GM10248 (cell line): ENCODE measurements at regions not wholly inside any gene's neighbourhood (a gene's known extent, or its start where the extent isn't known, plus 50 kb on each side); places are given as distances from the start of the nearest gene placed in this dataset.

Experiments
- CTCF ChIA-PET: fragments of 300-600 bp; sonication (Branson Sonifier 250); formaldehyde crosslinking; extraction: SDS; loops from one replicate; lab custom pipeline; 2021; ENCODE audit warnings: antibody characterized with exemption; lab: Yijun Ruan, JAX
- POLR2A ChIA-PET: fragments of 350-650 bp; sonication (Branson Sonifier 250); formaldehyde crosslinking; extraction: SDS; loops from one replicate; lab custom pipeline; 2020; ENCODE audit warnings: antibody characterized with exemption; lab: Yijun Ruan, JAX
- DNase-seq: peaks from one replicate; pipeline ENCODE4 v3.0.0; 2012; ENCODE audit errors: extremely low spot score
- TF ChIP-seq, protein P1 (sequence below): IDR thresholded peaks from 2 replicates; pipeline ENCODE4 v1.5.1; 2012; ENCODE audit warnings: mild to moderate bottlenecking, low read depth; ENCODE audit errors: extremely low read depth, missing control alignments, control extremely low read depth

DNA sequence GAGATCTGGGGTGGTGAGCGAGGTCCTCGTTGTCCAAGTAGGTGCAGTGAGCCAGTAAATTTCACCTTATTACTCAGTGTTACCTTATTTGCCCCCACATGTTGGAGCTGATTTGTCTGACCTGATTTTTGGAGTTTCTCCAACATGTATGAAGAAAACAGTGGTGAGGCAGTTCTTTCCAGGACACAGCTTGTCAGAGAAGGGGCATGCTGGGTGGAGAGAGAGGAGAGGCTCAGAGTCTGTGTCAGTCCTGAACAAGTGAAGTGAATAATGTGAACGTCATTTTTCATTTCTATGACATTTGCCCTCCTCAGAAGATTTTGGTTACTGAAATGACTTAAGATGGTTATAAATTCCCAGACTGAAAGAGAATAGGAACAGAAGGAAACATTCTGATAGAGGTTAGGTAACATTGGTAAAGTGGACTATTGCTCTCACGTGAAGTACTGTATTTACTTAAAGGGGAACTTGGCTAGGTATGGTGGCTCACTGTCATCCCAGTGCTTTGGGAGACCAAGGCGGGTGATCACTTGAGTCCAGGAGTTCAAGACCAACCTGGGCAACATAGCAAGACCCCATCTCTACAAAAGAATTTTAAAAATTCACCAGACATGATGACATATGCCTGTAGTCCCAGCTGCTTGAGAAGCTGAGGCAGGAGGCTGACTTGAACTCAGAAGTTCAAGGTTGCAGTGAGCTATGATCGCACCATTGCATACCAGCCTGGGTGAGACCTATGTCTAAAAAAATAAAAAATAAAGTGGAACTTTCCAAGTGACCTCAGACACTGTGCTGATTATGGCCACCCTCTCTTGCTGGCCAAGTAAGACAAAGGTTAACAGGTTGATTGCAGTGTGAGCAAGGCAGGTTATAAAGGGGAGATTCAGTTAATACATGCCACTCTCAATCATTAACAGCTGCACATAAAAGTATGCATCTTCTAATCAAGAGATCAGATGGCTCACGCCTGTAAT lies 184.3 kb downstream of the EDN1 start:
- DNase-seq = no peak
- TF ChIP-seq, protein P1, sequence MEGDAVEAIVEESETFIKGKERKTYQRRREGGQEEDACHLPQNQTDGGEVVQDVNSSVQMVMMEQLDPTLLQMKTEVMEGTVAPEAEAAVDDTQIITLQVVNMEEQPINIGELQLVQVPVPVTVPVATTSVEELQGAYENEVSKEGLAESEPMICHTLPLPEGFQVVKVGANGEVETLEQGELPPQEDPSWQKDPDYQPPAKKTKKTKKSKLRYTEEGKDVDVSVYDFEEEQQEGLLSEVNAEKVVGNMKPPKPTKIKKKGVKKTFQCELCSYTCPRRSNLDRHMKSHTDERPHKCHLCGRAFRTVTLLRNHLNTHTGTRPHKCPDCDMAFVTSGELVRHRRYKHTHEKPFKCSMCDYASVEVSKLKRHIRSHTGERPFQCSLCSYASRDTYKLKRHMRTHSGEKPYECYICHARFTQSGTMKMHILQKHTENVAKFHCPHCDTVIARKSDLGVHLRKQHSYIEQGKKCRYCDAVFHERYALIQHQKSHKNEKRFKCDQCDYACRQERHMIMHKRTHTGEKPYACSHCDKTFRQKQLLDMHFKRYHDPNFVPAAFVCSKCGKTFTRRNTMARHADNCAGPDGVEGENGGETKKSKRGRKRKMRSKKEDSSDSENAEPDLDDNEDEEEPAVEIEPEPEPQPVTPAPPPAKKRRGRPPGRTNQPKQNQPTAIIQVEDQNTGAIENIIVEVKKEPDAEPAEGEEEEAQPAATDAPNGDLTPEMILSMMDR = no peak
- ChIA-PET POLR2A (no interaction called here), CTCF (interaction anchor here (0.9 to 1.9 kb wide), 3 partner anchors 9 to 24 kb away, joined by 3 to 6 read pairs (median 3); no protein-coding TSS in a partner anchor)

DNA sequence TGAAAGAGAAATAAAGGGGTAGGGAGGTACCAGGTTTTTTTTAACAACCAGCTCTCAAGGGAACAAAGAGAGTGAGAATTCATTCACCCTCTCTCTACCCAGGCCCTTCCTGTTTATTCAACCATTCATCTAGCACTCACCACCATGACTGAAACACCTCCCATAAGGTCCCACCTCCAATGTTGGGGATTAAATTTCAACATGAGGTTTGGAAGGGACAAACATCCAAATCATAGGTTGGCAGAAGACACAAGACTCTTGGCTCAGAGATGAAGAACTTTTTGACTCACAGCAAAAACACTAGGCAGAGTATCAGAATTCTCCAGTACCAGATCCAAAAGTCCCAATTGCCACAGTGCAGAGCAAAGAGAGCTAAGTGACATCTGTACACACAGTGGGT lies 186.3 kb downstream of the EDN1 start:
- TF ChIP-seq, protein P1 = no peak
- ChIA-PET POLR2A (no interaction called here), CTCF (no interaction called here)
- DNase-seq = no peak

DNA sequence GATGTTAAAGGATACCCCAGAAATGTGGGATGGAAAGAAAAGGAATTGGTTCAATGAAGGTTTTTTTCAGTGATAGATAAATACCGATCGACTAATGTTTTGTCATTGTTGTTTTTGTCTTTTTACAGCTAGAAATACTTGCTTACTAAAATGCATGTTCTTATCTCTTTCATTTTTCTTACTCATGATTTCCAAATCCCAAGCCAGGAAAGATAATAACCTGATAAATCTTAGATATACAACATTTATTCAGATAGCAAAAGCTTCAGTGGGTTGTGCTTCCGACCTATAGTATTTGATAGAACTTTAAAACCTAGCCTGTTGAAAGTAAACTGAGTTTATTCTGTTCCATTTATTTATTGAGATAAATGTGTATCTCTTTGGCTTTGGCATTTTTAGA lies 187.5 kb downstream of the EDN1 start:
- ChIA-PET POLR2A (no interaction called here), CTCF (interaction anchor here (0.8 kb wide), 1 partner anchor 188 kb away, joined by 3 read pairs; the partner anchor contains the start of gene EDN1)
- TF ChIP-seq, protein P1 = no peak
- DNase-seq = no peak

DNA sequence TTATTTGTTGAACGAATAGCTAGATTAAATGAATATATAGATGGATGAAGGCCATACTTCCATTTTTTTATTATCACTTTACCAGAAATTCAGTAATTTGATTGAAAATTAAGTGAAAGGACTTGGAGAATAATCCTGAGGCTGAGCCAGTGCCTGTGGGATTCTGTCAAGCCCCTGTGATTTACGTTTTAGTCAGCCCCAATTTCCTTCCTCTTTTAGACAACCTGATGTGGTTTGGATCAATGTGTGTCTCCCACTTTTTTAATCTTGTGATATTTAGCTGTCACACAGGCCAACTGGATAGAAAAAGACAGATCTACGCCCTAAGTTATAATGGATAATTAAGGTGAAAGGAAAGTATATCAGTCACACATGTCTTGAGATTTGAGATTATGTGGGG lies 188.8 kb downstream of the EDN1 start:
- ChIA-PET CTCF (interaction anchor here (0.9 to 1.8 kb wide), 4 partner anchors 11 to 128 kb away, joined by 3 to 6 read pairs (median 4); no protein-coding TSS in a partner anchor), POLR2A (no interaction called here)
- TF ChIP-seq, protein P1 = no peak
- DNase-seq = no peak

DNA sequence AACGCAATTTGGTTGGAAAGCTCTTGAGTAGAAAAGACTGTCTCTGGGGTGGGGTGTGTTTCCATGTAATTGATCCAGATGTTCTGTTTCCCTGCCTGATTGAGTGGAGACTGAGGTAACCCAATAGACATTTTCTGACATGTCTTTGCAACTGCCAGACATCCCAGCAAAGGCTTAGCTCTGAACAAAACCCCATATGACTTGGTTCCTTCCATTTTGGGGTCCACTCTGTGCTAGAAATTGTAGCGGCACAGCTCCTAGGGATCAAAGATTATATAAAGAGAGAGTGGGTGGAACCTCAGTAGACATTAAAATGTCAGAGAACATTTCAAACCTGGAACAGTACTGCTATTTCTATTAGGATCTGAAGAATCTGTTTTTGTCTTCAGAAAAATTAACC lies 189.3 kb downstream of the EDN1 start:
- TF ChIP-seq, protein P1 = no peak
- CTCF ChIA-PET = interaction anchor here (0.9 to 1.8 kb wide), 4 partner anchors 11 to 127 kb away, joined by 3 to 6 read pairs (median 4); no protein-coding TSS in a partner anchor
- DNase-seq = no peak
- POLR2A ChIA-PET = no interaction called here

DNA sequence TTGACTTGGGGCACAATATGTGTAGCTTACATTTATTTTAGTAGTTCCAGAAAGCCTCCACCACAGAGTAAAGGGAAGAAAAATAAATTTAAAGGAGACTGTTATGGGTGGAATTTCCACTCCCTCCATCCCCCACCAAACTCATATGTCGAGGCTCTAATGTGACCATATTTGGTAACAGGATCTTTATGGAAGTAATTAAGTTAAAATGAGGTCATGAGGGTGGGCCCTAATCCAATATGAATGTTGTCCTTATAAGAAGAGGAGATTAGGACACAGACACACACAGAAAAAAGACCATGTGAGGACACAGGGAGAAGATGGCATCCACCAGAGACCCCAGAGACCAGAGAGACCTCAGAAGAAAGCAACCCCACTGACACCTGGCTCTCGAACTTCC lies 189.7 kb downstream of the EDN1 start:
- no peak for DNase-seq
- TF ChIP-seq, protein P1 = no peak
- ChIA-PET CTCF (interaction anchor here (0.9 to 1.8 kb wide), 4 partner anchors 10 to 127 kb away, joined by 3 to 6 read pairs (median 4); no protein-coding TSS in a partner anchor), POLR2A (no interaction called here)
